ENCODE measurements at regions not wholly inside any gene's neighbourhood (a gene's known extent, or its start where the extent isn't known, plus 50 kb on each side); places are given as distances from the start of the nearest gene placed in this dataset.

DNA sequence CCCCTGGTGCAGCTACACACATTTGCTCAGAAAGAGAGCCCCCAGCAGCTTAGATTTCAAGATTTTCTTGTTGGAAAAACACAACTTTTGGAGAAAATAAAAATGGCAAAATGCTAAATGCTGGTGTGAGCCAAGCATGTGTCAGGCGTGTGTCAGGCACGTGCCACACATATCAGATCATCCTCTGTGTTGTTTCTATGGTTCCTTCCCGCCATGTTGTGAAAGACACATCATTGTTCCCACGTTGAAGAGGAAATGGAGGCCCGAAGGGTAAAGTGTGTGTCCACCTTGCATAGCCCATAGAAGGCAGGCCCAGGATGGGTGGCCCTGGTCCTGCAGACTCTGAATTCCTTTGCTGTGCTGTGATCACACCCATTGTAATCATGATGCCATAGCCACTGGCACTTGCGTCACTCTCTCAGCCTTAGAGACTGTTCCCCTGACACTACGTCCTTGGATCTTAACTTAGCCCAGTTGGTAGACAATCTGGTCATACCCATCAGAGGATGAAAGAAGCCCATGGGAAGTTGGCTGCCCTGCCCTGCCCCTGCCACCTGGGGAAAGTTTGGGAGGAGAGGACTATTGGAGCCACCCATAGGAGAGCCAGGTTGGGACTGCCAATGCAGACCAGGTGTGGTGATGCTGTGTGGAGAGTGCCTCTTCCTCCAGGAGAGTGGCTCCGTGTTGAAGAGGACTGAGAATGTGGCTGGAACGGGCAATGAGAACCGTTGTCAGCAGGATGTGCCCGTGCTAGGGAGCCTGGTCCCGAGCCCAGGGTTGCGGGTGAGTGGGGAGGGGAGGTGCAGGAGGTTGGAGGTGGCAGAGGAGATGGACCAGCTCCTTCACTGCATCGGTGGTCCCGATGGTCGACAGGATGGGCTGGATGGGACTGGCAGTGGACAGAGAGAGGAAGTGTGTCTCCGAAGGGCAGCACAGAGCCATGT is 65.6 kb upstream of the IGFBP3 start:
- no peak for DNase-seq

GRCh38 chr7:45985902-45986301 is 64.8 kb upstream of the IGFBP3 start:
- no peak for DNase-seq

DNA sequence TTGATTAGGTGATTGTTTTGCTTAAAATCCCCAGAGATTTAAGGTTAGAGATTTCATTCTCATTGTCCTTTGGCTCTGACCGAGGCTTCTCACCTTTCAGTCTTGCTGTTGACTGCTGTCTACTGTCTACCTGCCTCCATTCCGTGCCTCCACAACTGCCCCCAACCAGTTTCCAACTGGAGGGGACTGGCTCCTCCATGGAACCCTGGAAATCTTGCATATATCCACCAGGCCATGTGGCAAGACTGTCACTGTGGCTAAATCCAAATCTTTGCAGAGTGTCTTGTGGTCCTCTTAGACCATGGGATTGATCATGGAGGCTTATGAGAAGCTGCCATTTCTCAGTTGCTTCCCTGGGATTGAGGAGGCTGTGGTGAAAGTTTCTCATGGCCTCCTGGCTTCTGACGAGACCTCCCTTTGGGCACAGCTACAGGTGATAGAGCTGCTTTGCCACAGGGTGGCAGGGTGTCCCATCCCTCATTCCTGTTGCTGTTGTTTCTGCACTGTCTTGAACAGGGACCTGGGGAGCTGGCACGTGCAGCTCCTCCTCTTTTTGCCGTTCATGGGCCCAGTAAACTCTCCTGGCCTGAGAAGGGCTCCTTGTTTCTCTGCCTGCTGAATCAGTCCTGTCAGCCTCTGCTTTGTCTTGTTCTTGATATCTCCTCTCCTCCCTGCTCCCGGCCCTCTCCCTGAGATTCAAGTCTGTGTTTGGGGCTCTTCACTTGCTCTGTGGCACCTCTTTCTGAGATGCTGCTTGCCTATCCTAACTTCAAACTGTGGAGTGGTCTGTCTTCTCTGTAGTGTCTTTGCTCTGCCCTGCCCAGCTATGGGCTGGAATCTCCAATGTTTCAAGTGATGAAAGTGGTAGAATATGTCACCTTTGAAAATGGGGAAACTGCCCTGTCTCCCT is 63.6 kb upstream of the IGFBP3 start:
- DNase-seq: no peak

DNA sequence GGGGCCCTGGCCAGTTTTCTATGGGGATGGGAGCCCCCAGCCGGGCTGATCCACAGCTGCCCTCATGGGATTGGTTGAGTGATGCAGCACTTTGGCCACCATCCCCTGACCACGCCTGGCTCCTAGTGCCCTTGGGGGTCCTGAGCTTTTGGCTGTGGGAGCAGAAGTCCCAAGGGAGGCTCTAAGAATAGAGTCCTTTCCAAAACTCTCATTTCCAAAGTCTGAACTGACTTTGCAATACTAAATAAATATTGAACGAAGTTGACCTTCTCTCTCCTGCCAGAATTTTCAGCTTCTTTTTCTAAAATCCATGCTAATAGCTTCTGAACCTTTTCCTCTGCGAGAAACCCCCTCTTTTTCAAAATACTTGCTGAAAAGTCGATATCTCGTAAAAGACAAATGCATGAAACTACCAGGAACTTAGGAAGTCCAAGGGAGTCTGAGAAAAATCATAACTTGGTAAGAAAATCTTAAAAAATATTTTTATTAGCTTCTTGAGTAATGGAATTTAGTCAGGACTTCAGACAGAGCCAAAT is 62.7 kb upstream of the IGFBP3 start:
- no peak for DNase-seq

DNA sequence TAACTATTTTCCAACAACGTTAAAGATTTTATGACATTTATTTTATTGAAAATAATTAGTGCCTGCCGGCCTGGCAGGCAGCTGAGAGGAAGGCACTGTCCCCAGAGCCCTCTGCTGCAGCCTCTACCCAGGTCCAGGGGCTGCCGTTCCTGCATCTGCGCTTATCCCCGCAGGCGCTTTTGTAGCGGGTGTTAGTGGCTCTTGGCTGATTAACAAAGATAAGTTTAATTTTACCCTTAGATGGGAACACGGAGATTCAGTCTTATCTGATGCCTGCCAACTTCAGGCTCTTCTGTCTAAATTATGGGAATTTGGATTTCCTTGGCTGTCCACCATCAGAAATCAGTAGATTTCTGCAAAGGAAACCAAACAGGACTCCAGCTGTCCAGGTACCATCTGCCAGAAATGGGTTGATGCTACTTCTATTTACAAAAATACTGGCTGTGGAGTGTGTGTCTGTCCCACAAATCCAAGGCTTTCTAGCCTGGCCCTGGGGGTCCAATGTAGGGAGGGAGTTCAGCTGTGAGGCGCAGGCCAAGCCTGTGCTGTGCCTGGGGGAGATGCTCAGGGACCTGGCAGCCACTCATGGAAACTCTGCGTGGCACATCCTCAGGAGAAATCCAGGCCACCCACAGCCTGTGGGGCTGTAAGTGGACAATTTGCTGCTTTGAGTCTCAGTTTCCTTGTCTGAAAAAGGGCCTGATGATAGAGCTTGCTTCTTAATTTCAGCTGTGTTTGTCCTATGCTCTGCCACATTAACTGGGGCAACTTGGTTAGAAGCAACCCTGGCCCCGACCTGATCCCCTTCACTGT is 62.0 kb upstream of the IGFBP3 start:
- DNase-seq: no peak

- no peak for DNase-seq
Observed at GRCh38 chr7:45982132-45982531, 61.1 kb upstream of the IGFBP3 start.

DNA sequence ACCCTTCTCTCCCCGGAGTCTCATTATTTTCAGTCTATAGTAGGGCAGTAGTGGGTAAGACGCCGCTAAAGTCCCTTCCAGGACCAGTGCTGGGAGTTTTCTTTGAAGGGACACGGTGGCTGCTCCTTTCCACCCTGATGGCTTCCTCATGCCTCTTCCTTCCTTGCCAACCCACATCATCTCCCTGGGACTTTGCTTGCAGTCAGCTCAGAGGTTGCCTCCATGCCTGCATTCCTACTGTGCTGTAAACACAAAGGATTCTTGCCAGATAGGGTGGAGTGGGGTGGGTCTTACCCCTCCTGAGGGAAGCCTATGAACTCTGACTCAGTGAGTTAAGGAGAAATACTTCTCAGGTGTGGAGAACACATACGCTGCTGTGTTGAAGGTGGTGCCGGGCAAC is 59.9 kb upstream of the IGFBP3 start:
- DNase-seq: no peak

DNA sequence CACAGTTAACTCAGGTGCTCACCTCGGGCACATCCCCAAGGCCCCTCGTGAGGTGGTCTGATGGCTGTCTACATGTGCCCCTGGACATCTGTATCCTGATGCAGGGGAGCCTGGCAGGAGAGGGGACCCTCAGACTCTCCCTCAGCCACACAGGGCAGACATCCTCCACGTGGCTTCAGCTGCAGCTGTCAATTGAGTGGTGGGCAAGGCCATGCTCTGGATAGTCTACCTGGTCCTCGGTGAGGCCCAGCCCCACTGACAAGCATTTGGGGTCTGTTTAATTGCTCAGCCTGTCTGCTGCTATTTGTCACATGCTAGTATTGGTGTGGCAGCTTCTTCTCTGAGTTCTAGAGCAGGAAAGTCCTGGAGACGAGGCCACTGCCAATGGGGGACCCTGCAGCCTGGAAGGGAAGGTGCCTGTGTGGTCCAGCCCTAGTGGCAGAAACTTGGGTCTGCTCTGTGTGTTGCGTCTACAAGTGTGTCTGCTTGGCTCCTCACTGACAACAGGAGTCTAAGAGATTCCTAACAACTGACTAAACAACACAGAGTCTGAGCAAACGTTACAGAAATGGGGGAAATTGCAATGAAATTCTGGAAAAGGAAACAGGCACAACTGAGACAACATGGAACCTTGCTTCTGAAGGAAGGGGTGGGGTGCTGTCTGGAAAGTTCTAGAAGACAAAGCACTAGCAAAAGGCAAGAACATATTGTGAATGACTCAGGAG is 59.3 kb upstream of the IGFBP3 start:
- no peak for DNase-seq

DNA sequence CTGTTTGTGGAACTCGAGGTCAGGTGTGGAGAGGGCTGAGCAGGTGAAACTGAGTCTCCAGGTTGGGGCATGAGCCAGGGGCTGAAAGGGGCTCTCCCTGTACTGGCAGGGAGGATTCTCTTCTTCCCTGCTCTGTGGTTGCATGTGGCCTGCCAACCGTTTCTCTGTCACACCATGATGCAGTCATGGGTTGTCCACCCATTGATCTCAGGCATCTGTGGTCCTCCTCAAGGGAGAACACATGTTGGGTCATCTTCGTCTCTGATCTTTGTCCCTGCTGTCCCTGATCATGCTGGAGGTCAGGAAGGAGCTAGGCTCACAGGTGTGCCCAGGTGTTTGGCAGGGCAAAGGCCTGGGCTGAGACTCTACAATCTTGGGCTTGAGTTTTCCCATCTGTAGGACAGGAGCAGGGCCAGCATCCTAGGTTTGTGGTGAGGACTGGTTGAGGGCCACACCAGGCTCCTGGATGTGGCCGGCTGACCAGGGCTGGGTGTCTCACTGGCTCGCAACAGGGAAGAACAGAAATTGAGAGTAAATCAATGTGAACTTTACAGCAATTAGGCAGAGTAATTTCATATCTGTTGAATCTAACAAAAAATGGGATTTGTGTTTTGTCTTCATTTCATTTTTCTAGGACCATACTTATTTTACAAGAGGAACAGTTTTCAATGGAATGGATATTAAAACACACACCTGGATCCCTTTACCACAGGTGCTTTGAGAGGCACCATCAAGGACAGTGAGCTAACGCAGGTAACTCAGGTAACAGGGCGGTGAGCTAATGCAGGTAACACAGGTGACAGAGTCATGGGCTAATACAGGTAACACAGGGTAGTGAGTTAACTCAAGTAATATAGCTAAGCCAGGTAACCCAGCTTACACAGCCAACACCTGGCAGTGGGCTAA is 58.5 kb upstream of the IGFBP3 start:
- no peak for DNase-seq

DNA sequence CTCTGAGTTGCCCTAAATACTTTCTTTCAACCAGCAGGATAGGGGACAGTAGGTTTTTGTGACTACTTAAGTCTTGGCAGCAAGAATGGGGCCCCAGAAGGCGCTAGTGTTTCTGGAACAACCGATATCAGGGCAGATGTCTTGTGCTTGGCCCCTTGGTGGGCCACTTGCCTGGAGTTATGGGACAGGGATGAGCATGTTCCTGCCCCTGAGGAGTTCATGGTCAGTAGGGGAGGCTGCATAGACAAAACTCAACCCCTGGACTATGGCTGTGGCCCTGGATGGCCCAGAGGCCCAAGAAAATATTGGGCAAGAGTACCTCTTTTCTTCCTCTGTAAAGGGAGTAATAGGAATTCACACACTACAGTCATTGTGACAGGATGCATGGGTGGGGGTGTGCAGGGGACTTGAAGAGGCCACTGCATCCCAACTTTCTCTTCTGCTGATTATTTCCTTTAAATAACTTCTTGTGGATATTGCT is 57.7 kb upstream of the IGFBP3 start:
- DNase-seq: no peak

GRCh38 chr7:45978010-45978681 is 57.1 kb upstream of the IGFBP3 start:
- no peak for DNase-seq

GRCh38 chr7:45977256-45977780 is 56.2 kb upstream of the IGFBP3 start:
- no peak for DNase-seq

GRCh38 chr7:45976485-45976856 is 55.4 kb upstream of the IGFBP3 start:
- no peak for DNase-seq

DNA sequence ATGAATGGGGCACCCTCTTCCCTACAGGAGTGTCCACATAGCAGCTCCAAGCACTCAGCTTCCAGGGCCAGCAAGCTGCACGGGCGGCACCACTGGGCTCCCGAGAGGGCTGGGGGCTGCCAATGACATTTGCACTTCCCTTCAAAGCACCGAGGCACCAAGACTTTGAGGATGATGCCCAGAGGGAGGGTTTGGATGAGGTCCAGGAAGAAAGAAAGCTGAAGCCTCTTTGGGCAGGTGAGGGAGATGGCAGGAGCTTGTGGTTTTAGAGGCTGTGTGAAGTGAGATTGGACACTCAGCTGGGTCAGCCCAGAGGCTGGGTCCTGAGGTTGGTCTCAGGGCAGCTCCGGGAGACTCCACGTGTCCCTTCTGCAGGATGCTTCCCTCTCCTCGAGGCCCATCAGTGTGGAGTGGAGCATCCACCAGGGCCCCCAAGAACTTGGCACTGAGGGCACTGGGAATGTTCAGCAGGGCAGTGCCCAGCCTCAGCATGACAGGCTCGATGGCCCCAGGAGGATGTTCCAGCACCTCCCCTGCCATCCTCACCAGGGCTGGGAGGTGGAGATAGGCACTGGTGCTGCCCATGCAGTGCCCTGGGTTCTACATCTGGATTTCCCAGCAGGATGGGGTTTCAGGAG is 54.9 kb upstream of the IGFBP3 start:
- DNase-seq: no peak

DNA sequence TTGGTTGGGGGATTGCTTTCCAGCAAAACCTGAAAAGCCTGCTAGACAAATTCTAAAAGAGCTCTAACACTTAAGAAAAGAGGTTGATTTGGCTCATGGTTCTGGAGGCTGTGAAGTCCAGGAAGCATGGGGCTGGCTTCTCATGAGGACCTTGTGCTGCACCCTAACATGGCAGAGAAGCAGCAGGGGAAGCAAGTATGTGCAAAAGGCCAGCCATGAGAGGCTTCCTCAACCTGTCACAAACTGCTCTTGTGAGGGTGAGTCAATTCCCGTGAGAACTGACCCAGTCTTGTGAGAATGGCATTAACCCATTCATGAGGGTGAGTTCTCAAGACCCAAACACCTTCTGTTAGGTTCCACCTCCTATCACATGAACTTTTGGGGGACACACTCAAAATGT is 54.3 kb upstream of the IGFBP3 start:
- no peak for DNase-seq

- DNase-seq: no peak
Observed at GRCh38 chr7:45974540-45975360, 53.7 kb upstream of the IGFBP3 start.

GRCh38 chr7:45973725-45974532 is 52.9 kb upstream of the IGFBP3 start:
- no peak for DNase-seq

All from NCI-H2171 treated with DMSO at 0.1 percent for 48 hours (cell line).